Stimulated activated CD4-positive, alpha-beta T cell treated with anti-CD3 and anti-CD28 coated beads, Interleukin-1b, Interleukin-23, amount 100 ng/mL, for 24 hours (primary cell): ENCODE measurements at regions not wholly inside any gene's neighbourhood (a gene's known extent, or its start where the extent isn't known, plus 50 kb on each side); places are given as distances from the start of the nearest gene placed in this dataset.
"Not testable (repeated sequence)": the region's sequence is repeated elsewhere in the genome, so short reads cannot be mapped to it uniquely, and the experiment has no call there.

Source experiments
- DNase-seq, 4 experiments: peaks; one replicate each; pipeline ENCODE4 v3.0.0-alpha.2; 2020; ENCODE audit warnings: low read depth in 4 of 4, low spot score in 1 of 4

DNA sequence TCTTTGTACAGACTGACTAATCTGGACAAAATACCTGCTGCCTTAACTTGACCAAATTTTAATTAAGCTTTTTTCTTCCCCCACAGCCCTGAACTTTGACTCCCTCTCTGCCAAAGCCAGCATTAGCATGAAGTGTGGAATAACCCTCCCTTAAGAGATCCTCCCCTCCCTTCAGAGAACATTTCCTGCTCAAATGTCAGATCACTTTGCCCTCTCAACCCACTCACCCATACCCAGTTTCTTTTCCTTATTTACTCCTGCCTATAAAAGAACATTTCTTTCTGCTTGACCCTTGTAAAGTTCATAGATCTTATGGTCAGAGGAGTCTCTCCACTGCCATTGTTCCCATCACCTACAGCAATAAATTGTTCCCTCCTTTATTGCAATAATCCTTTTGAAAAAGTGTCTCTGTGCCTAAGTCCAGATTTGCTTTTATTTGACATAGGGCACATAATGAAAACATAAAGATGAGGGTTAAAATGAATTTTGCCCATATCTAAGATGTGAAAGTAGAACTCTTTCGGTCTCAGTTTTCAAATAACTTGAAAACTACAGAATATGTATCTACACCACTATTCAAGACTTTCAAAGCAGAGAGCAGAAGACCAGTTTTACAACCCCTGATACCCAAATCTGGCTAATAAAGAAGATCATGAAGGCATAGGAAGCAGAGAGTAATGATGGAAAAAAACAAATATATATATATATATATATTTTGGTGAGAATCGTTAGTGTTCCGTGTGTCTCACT is 289.7 kb upstream of the ANXA10 start:
- no peak for DNase-seq

DNA sequence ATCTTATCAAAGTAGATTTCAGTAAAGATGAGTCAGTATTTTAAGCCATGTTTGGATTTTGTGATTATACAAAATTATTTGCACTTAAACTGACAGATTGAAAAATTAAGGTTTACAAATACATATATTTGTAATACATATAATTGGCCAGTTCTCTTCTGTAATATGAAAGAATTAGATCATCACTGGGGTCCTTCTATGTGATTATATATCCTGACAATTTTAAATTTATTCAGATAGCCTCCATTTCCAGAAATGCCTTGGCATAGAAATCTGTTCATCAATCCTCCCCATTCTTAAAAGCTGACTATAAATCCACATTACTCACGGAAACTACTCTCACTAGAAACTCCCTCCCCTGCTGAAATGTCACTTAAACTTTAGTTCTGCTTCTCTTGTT is 280.4 kb upstream of the ANXA10 start:
- DNase-seq, result no peak

GRCh38 chr4:167826281-167826680 is 266.1 kb upstream of the ANXA10 start:
- no peak for DNase-seq

DNA sequence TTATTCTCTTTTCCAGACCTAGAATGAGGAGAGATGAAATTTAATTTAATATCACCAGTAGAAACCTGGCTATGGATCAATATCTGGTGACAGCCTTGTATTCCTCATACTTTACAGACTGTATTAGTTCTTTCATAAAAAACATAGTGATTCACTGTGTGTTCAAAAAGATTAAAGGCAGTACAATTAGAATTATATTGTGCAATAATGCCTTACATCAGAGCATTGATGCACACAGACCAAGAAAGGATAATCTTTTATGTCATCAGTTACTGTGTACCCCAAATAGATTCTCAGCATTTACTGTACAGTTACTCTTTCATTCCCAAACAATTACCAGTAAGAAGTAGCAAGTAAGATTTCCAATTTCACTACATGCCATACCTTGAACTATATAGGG is 260.5 kb upstream of the ANXA10 start:
- DNase-seq, result no peak

DNA sequence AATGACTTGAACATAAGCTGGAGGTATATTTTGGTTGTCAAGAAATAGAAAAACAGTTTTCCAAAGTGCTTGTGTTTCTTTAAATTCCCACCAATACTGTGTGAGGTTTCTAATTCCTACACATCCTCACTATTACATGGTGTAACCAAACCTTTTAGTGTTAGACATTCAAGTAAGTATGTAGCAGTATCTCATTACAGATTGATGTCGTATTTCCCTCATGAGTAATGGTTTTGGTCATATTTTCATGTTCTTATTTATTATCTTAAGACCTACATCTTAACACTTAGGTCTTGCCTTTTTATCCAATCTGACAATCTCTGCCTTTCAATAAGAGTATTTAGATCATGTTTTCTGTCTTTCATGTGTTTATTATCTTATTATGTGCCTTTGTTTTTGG is 253.7 kb upstream of the ANXA10 start:
- DNase-seq, result no peak

- no peak for DNase-seq
Measured at GRCh38 chr4:167842487-167842886, 249.8 kb upstream of the ANXA10 start.

- DNase-seq, result no peak
Measured at GRCh38 chr4:167854881-167855280, 237.5 kb upstream of the ANXA10 start.

DNA sequence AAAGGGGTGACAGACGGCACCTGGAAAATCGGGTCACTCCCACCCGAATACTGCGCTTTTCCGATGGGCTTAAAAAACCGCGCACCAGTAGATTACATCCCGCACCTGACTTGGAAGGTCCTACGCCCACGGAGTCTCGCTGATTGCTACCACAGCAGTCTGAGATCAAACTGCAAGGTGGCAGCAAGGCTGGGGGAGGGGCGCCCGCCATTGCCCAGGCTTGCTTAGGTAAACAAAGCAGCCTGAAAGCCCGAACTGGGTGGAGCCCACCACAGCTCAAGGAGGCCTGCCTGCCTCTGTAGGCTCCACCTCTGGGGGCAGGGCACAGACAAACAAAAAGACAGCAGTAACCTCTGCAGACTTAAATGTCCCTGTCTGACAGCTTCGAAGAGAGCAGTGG is 234.2 kb upstream of the ANXA10 start:
- not testable (repeated sequence) for DNase-seq

- DNase-seq, result no peak
Measured at GRCh38 chr4:167867191-167867590, 225.1 kb upstream of the ANXA10 start.

DNA sequence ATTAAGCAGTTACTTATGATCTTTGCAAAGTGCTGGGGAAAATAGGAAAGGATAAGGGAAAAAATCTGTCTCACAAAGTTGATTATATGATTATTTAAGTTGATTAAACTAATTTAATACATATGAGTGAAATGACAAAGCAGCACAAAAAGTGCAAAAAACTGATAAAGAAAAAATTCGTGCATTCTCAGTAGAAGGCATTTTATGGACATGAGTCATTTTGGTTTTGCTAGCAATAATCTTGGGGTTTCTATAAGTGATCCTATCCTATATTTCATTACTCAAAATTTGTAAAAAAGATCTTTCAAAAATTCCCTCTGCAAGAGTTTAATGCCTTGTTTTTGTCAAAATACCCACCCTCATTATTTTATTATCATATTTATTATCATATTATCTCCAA is 224.2 kb upstream of the ANXA10 start:
- DNase-seq, result no peak

DNA sequence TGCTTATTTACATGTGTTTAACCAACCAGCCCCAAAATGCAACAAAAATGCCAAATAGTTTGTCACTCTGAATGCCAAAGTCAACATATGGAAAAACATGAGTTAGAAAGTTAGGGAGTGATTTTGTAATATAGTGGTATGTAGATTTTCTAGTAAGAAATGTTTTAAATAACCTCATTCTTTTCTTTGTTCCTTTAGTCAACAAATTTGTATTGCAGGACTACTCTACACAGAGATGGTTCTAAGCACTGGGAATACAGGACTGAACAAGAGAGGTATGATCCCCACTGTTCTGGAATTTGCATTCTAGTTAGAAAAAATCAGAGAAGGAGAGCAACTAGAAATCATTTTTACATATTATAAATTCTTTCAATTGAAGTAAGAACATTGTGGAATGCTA is 218.8 kb upstream of the ANXA10 start:
- no peak for DNase-seq

DNA sequence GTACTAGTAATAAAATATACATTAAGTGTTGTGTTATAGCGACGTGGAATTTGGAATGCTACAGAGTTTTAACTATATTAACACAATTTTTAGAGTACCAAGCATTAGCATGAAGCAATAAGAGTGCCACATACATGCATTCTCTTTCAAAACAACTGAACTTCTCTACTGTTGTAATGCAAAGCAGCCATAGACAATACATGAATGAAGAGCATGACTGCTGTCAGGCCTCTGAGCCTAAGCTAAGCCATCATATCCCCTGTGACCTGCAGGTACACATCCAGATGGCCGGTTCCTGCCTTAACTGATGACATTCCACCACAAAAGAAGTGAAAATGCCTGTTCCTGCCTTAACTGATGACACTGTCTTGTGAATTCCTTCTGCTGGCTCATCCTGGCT is 216.2 kb upstream of the ANXA10 start:
- DNase-seq, result not testable (repeated sequence)

DNA sequence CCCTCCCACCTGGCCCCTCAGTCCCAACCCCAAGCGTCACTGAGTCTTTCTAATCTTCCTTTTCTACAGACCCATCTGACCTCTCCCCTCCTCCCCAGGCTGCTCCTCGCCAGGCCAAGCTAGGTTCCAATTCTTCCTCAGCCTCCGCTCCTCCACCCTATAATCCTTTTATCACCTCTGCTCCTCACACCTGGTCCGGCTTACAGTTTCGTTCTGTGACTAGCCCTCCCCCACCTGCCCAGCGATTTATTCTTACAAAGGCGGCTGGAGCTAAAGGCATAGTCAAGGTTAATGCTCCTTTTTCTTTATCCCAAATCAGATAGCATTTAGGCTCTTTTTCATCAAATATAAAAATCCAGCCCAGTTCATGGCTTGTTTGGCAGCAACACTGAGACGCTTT is 214.5 kb upstream of the ANXA10 start:
- not testable (repeated sequence) for DNase-seq

- DNase-seq, result no peak
Measured at GRCh38 chr4:167883266-167883665, 209.1 kb upstream of the ANXA10 start.

GRCh38 chr4:167885071-167885470 is 207.3 kb upstream of the ANXA10 start:
- DNase-seq, result no peak

DNA sequence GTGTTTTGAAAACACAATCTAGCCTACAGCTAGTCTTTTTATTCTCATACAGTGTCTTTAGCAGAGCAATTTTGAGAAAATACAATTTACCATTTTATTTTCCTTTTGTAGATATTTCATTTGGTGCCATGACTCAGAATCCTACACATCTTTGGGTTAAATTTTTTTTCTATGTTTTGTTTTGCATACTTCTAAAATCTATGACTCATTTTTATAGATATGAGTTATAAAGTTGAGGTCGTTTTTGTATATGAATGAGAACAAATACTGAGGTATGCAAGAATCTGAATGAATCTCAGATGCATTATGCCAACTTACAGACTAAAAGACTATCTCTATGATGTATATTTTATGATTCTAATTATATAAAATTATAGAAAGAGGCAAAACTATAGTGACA is 206.5 kb upstream of the ANXA10 start:
- no peak for DNase-seq

GRCh38 chr4:167887726-167888125 is 204.6 kb upstream of the ANXA10 start:
- no peak for DNase-seq

DNA sequence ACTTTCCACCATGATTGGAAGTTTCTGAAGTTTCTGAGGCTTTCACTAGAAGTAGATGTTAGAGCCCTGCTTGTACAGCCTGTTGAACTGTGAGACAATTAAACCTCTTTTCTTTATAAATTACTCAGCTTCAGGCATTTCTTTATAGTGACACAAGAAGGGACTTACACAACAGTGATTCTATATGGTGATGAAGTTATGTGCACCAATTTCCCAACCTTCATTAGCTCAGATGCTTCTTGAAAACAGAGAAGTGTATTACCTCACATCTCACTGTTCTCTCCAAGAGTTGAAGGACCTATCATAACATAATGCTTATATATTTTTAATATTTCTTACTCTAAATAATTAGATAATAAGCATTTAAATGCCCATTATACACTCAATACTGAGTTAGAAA is 202.1 kb upstream of the ANXA10 start:
- DNase-seq, result no peak

- DNase-seq, result no peak
Measured at GRCh38 chr4:167893531-167893930, 198.8 kb upstream of the ANXA10 start.

DNA sequence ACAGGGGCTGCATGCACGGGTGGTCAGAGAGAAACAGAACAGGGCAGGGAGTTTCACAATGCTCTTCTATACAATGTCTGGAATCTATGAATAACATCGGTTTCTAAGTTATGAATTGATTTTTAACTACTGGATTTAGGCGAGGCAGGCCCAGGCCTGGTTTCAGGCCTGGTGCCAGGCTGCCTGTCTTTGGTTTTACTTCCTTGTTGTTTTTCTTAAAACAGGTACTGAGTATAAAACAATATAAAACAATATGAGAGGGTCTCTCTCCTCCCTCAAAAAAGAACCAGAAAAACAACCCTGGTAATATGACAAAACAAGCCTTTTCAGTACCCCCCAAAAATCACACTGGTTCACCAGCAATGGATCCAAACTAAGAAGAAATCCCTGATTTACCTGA is 196.1 kb upstream of the ANXA10 start:
- not testable (repeated sequence) for DNase-seq

GRCh38 chr4:167897116-167897515 is 195.2 kb upstream of the ANXA10 start:
- no peak for DNase-seq

- no peak for DNase-seq
Measured at GRCh38 chr4:167903291-167903721, 189.0 kb upstream of the ANXA10 start.

DNA sequence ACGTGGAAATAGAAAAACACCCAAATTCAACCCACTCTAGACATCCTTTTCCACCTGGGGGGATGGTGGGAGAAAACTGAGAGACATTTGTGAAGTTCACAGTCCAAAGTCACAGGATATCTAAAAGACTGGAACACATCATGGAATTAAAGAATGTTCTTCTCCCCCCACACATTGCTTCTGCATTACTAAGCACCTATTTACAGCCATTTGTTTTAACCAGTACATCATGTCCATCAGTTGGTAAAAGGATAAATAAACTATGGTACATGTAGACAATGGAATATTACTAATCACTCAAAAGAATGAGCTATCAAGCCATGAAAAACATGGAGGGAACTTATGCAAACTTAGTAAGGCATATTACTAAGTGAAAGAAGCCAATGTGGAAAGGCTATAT is 185.5 kb upstream of the ANXA10 start:
- no peak for DNase-seq
